HL-60 (cell line): ENCODE measurements at regions not wholly inside any gene's neighbourhood (a gene's known extent, or its start where the extent isn't known, plus 50 kb on each side); places are given as distances from the start of the nearest gene placed in this dataset.

ENCODE experiments used
- DNase-seq, 2 experiments: peaks; one replicate each; pipeline ENCODE4 v3.0.0-alpha.2; 2010 to 2020; ENCODE audit warnings: low read depth in 1 of 2, low spot score in 1 of 2
- H3K27ac ChIP-seq: fragments of 250-450 bp; sonication (Bioruptor Pico); replicated peaks from 2 replicates; pipeline ENCODE4 v1.5.1; 2020; ENCODE audit warnings: mild to moderate bottlenecking, moderate library complexity
- H3K27me3 ChIP-seq: fragments of 250-450 bp; sonication (Bioruptor Pico); 2 replicates; pipeline ENCODE4 v1.5.1; 2021; ENCODE audit warnings: mild to moderate bottlenecking, moderate library complexity; ENCODE audit not compliant: insufficient read depth, poor library complexity, severe bottlenecking
- H3K4me3 ChIP-seq: replicated peaks from 2 replicates; pipeline ENCODE4 v1.5.1; 2011; ENCODE audit warnings: mild to moderate bottlenecking, control low read depth, low read length; ENCODE audit not compliant: insufficient read depth
- GABPA ChIP-seq: IDR thresholded peaks from 2 replicates; pipeline ENCODE4 v1.6.1; 2012; ENCODE audit warnings: low read depth
- POLR2AphosphoS5 ChIP-seq: IDR thresholded peaks from 2 replicates; pipeline ENCODE4 v1.6.1; 2012; ENCODE audit warnings: low read depth
- REST ChIP-seq: IDR thresholded peaks from 2 replicates; pipeline ENCODE4 v1.6.1; 2012; ENCODE audit warnings: low read depth; ENCODE audit not compliant: insufficient replicate concordance
- SPI1 ChIP-seq: IDR thresholded peaks from 2 replicates; pipeline ENCODE4 v1.6.1; 2012; ENCODE audit warnings: low read depth, mild to moderate bottlenecking, borderline replicate concordance
- TF ChIP-seq, protein P1 (sequence below): IDR thresholded peaks from one replicate; pipeline ENCODE4 v1.5.1; 2011; ENCODE audit warnings: low read length, control low read depth, inconsistent platforms; ENCODE audit not compliant: insufficient read depth

DNA sequence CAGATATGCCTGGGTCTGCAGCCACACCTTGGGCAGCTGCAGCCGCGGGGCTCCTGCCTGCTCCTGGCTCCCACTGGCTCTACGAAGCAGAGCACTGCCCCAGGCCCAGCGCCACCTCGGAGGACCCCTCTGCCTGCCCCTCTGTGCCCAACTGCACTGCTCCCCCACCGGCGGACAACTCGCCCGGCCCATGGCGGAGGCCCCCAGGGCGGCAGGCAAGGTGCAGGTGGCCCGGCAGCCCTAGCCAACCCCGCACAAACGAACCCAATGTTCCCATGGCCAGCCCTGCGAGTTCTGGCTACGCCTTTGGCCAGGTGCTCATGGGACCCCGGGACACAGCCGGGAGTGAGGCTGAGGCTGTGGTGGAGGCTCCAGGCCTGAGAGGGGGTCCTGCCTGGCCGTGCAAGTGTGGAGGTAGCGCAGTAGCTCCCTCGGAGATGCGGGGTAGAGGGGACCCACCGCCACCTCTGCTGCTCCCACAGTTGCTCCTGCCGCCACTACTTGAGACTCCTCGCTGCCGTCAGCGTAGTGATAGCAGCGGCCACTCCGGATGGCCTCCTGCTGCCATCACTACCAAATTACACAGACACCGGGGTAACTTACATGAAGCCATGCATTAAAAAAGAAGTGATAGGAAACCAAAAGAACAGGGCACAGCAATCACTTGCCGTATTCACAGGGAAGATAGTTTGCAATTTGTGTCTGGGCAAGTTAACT lies 97.3 kb upstream of the SP4 start:
- no peak overlapping the region for H3K27ac ChIP-seq
- no peak overlapping the region for H3K4me3 ChIP-seq
- no peaks in the 10 kb centered on the region for H3K27me3 ChIP-seq
- DNase-seq: no peak
- no peak for TF ChIP-seq SPI1
- TF ChIP-seq, protein P1, sequence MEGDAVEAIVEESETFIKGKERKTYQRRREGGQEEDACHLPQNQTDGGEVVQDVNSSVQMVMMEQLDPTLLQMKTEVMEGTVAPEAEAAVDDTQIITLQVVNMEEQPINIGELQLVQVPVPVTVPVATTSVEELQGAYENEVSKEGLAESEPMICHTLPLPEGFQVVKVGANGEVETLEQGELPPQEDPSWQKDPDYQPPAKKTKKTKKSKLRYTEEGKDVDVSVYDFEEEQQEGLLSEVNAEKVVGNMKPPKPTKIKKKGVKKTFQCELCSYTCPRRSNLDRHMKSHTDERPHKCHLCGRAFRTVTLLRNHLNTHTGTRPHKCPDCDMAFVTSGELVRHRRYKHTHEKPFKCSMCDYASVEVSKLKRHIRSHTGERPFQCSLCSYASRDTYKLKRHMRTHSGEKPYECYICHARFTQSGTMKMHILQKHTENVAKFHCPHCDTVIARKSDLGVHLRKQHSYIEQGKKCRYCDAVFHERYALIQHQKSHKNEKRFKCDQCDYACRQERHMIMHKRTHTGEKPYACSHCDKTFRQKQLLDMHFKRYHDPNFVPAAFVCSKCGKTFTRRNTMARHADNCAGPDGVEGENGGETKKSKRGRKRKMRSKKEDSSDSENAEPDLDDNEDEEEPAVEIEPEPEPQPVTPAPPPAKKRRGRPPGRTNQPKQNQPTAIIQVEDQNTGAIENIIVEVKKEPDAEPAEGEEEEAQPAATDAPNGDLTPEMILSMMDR: no peak
- no peak for TF ChIP-seq GABPA
- no peak for TF ChIP-seq REST
- TF ChIP-seq POLR2AphosphoS5: no peak

DNA sequence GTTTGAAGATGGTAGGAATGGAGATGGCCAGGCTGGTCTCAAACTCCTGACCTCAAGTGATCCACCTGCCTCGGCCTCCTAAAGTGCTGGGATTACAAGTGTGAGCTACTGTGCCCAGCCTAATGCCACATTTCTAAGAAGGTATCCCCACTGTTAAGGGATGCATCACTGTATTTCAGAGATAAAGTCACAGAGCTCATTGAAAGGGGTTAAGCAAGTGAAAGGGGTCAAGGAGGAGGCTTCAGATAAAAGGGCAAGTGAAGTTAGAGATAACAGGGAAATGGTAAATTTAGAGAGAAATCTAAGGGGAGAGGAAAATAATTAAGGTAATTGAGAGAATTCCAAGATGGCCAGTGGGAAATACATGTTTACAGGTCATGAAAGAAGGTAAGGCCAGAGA lies 93.0 kb upstream of the SP4 start:
- Histone ChIP-seq H3K4me3 (no peak overlapping the region), H3K27ac (no peak overlapping the region), H3K27me3 (no peaks in the 10 kb centered on the region)
- no peak for DNase-seq
- TF ChIP-seq POLR2AphosphoS5 (no peak), GABPA (no peak), SPI1 (no peak), REST (no peak)
- TF ChIP-seq, protein P1: no peak

DNA sequence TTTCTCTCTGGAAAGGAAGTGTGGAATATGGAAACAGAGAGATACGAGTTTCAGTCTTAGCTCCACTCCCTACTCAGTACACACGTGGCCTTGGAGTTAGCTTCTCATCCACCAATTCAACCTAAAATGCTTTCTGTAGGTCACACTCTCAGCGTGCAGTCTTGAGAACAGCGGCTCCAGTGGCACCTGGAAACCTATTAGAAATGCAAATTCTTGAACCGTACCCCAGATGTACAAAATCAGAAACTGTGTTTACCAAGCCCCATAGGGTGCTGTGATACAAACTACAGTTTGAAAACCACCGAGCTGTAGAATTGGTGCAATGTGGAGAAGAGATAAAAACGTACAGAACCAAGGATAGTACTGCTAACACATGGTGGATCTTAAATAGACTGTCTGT lies 91.1 kb upstream of the SP4 start:
- no peak for DNase-seq
- H3K4me3 ChIP-seq: no peak overlapping the region
- TF ChIP-seq POLR2AphosphoS5: no peak
- no peak for TF ChIP-seq SPI1
- TF ChIP-seq, protein P1: no peak
- TF ChIP-seq REST: no peak
- no peak overlapping the region for H3K27ac ChIP-seq
- no peaks in the 10 kb centered on the region for H3K27me3 ChIP-seq
